ENCODE measurements at regions not wholly inside any gene's neighbourhood (a gene's known extent, or its start where the extent isn't known, plus 50 kb on each side); places are given as distances from the start of the nearest gene placed in this dataset.

- no peaks in the 10 kb centered on the region for H3K36me3 ChIP-seq (ENCODE audit: insufficient read depth)
- ATAC-seq (no peak), DNase-seq (ENCODE audit: low spot score) (no peak)
- no peaks in the 10 kb centered on the region for H3F3A ChIP-seq (replicated peaks; ENCODE audit: low read depth)
- Mint-ChIP-seq H3K4me3 (no peak overlapping the region), H3K4me1 (no peaks in the 10 kb centered on the region), H3K36me3 (ENCODE audit: low read depth) (no peaks in the 10 kb centered on the region), H3K27me3 (ENCODE audit: insufficient read depth, low read depth, poor library complexity) (no peaks in the 10 kb centered on the region), H3K9me3 (no peaks in the 10 kb centered on the region), H3K27ac (no peak overlapping the region)
- no peaks in the 10 kb centered on the region for H4K20me1 ChIP-seq (replicated peaks; ENCODE audit: insufficient read depth)
- no peak overlapping the region for H3K4me2 ChIP-seq
- H3K27ac ChIP-seq (ENCODE audit: low read depth): no peak overlapping the region
- no peaks in the 10 kb centered on the region for H3K27me3 ChIP-seq (ENCODE audit: insufficient read depth)
- H3K9me2 ChIP-seq (ENCODE audit: insufficient read depth): peaks cover 9% of the 10 kb centered on the region; the same call in 1 of the 2 replicates
- TF ChIP-seq ZNF331 (CRISPR knock-in tag; IDR thresholded peaks at IDR 0.05; ENCODE audit: low read depth): no peak
- TF ChIP-seq REST (IDR thresholded peaks at IDR 0.05; ENCODE audit: unreplicated experiment): no peak
- no peak for TF ChIP-seq POLR2AphosphoS5 (IDR thresholded peaks at IDR 0.05; ENCODE audit: low read depth)
- no peak for TF ChIP-seq ETS1 (IDR thresholded peaks at IDR 0.05)
- TF ChIP-seq EZH2 (IDR thresholded peaks at IDR 0.05; ENCODE audit: low read depth, unreplicated experiment): no peak
- TF ChIP-seq CREB1 (CRISPR knock-in tag; IDR thresholded peaks at IDR 0.05; ENCODE audit: low read depth): no peak
- TF ChIP-seq CTCF (conservative IDR thresholded peaks at IDR 0.05; ENCODE audit: low read depth in 2 of 2): no peak
- no peak for TF ChIP-seq STAT1 (IDR thresholded peaks at IDR 0.05; ENCODE audit: unreplicated experiment)
- TF ChIP-seq EZH2phosphoT487 (IDR thresholded peaks at IDR 0.05; ENCODE audit: unreplicated experiment): no peak
- no peak for TF ChIP-seq ZNF462 (CRISPR knock-in tag; IDR thresholded peaks at IDR 0.05)
- no peak for TF ChIP-seq JUNB (IDR thresholded peaks at IDR 0.05; ENCODE audit: unreplicated experiment)
- no peak for TF ChIP-seq ZNF114 (CRISPR knock-in tag; IDR thresholded peaks at IDR 0.05)
- TF ChIP-seq NANOG (IDR thresholded peaks at IDR 0.05; ENCODE audit: borderline replicate concordance): no peak
- H2AFZ ChIP-seq: no peak overlapping the region
- H3K79me2 ChIP-seq (replicated peaks; ENCODE audit: insufficient read depth): no peaks in the 10 kb centered on the region
- H3K4me3 ChIP-seq: no peak overlapping the region
- no peaks in the 10 kb centered on the region for H3K4me1 ChIP-seq (ENCODE audit: insufficient read depth)
Observed at GRCh38 chr3:159187706-159188105, 385.9 kb downstream of the MFSD1 start.
